HepG2 (cell line): ENCODE measurements at regions not wholly inside any gene's neighbourhood (a gene's known extent, or its start where the extent isn't known, plus 50 kb on each side); places are given as distances from the start of the nearest gene placed in this dataset.

Experiments
- BHLHE40 ChIP-seq: IDR thresholded peaks from 2 replicates; pipeline ENCODE4 v1.6.1; 2011; ENCODE audit warnings: low read length, improper control_type of control experiment
- CC2D1A ChIP-seq: sonication (generic); formaldehyde crosslinking; IDR thresholded peaks from 2 replicates; pipeline ENCODE4 v1.8.1; 2023; ENCODE audit warnings: mild to moderate bottlenecking, missing genetic modification reagents
- ETV5 ChIP-seq: IDR thresholded peaks from 2 replicates; pipeline ENCODE4 v1.6.1; 2018; ENCODE audit warnings: missing biosample characterization, missing genetic modification reagents, inconsistent platforms, borderline replicate concordance
- FOXC1 ChIP-seq: sonication (generic); formaldehyde crosslinking; IDR thresholded peaks from 2 replicates; pipeline ENCODE4 v1.8.0; 2022; ENCODE audit warnings: mild to moderate bottlenecking, missing genetic modification reagents, borderline replicate concordance
- GTF3A ChIP-seq: sonication (generic); formaldehyde crosslinking; conservative IDR thresholded peaks from 2 replicates; pipeline ENCODE4 v1.4.0; 2020; ENCODE audit warnings: mild to moderate bottlenecking, missing genetic modification reagents
- HDAC6 ChIP-seq: fragments of 200-600 bp; sonication (generic); IDR thresholded peaks from 2 replicates; pipeline ENCODE4 v1.7.0; 2017; ENCODE audit warnings: mild to moderate bottlenecking, antibody characterized with exemption, low read length, low read depth
- MTF1 ChIP-seq: sonication (generic); formaldehyde crosslinking; IDR thresholded peaks from 2 replicates; pipeline ENCODE4 v1.5.0; 2020; ENCODE audit warnings: missing genetic modification reagents
- NR2F6 ChIP-seq, 2 experiments: IDR thresholded peaks; 2 replicates each; pipeline ENCODE4 v1.6.1; 2016; ENCODE audit warnings: antibody characterized with exemption in 1 of 2, mild to moderate bottlenecking in 1 of 2
- PHF21A ChIP-seq: sonication (generic); formaldehyde crosslinking; IDR thresholded peaks from 2 replicates; pipeline ENCODE4 v1.5.0; 2020; ENCODE audit warnings: mild to moderate bottlenecking, missing genetic modification reagents
- PRDM15 ChIP-seq: sonication (generic); formaldehyde crosslinking; IDR thresholded peaks from 2 replicates; pipeline ENCODE4 v1.4.0; 2020; ENCODE audit warnings: missing genetic modification reagents
- RBM22 ChIP-seq: fragments of 200-400 bp; formaldehyde crosslinking; optimal IDR thresholded peaks from 2 replicates; pipeline ENCODE3; 2017; ENCODE audit warnings: mild to moderate bottlenecking, low read length, moderate library complexity
- SETDB1 ChIP-seq: sonication (generic); formaldehyde crosslinking; IDR thresholded peaks from 2 replicates; pipeline ENCODE4 v1.5.1; 2020; ENCODE audit warnings: missing genetic modification reagents, mild to moderate bottlenecking, borderline replicate concordance
- STAG1 ChIP-seq: sonication (generic); formaldehyde crosslinking; IDR thresholded peaks from 2 replicates; pipeline ENCODE4 v1.4.0; 2020; ENCODE audit warnings: missing genetic modification reagents
- STAT5B ChIP-seq: sonication (generic); formaldehyde crosslinking; IDR thresholded peaks from 2 replicates; pipeline ENCODE4 v1.4.0; 2020; ENCODE audit warnings: missing genetic modification reagents
- ZFP91 ChIP-seq: sonication (generic); formaldehyde crosslinking; IDR thresholded peaks from 2 replicates; pipeline ENCODE4 v1.9.0; 2022; ENCODE audit warnings: missing genetic modification reagents, mild to moderate bottlenecking, borderline replicate concordance
- ZKSCAN5 ChIP-seq: sonication (generic); formaldehyde crosslinking; IDR thresholded peaks from 2 replicates; pipeline ENCODE4 v1.5.1; 2020; ENCODE audit warnings: mild to moderate bottlenecking, missing genetic modification reagents
- ZMYM3 ChIP-seq: sonication (generic); formaldehyde crosslinking; IDR thresholded peaks from 2 replicates; pipeline ENCODE4 v1.5.1; 2020; ENCODE audit warnings: mild to moderate bottlenecking, missing genetic modification reagents
- ZNF143 ChIP-seq: sonication (generic); formaldehyde crosslinking; IDR thresholded peaks from 2 replicates; pipeline ENCODE4 v1.4.0; 2020; ENCODE audit warnings: missing genetic modification reagents
- ZNF296 ChIP-seq: sonication (generic); formaldehyde crosslinking; conservative IDR thresholded peaks from 2 replicates; pipeline ENCODE4 v1.5.0; 2020; ENCODE audit warnings: mild to moderate bottlenecking, missing genetic modification reagents
- ZNF496 ChIP-seq: sonication (generic); formaldehyde crosslinking; IDR thresholded peaks from 2 replicates; pipeline ENCODE4 v1.8.1; 2023; ENCODE audit warnings: mild to moderate bottlenecking, moderate library complexity, missing genetic modification reagents; ENCODE audit not compliant: insufficient replicate concordance
- ZNF549 ChIP-seq: sonication (generic); formaldehyde crosslinking; IDR thresholded peaks from 2 replicates; pipeline ENCODE4 v1.5.0; 2020; ENCODE audit warnings: missing genetic modification reagents
- ZNF891 ChIP-seq: sonication (generic); formaldehyde crosslinking; IDR thresholded peaks from 2 replicates; pipeline ENCODE4 v1.5.0; 2020; ENCODE audit warnings: mild to moderate bottlenecking, missing genetic modification reagents
- TF ChIP-seq, protein P1 (sequence below): sonication (generic); formaldehyde crosslinking; IDR thresholded peaks from 2 replicates; pipeline ENCODE4 v1.4.0; 2020; ENCODE audit warnings: mild to moderate bottlenecking, missing genetic modification reagents
- TF ChIP-seq, protein P2 (sequence below): sonication (generic); formaldehyde crosslinking; IDR thresholded peaks from 2 replicates; pipeline ENCODE4 v1.8.1; 2023; ENCODE audit warnings: mild to moderate bottlenecking, missing genetic modification reagents, borderline replicate concordance
- TF ChIP-seq, protein P3 (sequence below): sonication (generic); formaldehyde crosslinking; IDR thresholded peaks from 2 replicates; pipeline ENCODE4 v1.5.0; 2020; ENCODE audit warnings: mild to moderate bottlenecking, low read depth, missing genetic modification reagents, borderline replicate concordance

GRCh38 chr5:74394916-74395880 lies 245.3 kb downstream of the ENC1 start (continued):
- TF ChIP-seq BHLHE40 (no peak), ZNF891 (CRISPR knock-in tag) (no peak), ZNF143 (CRISPR knock-in tag) (no peak), HDAC6 (no peak), ZNF296 (CRISPR knock-in tag) (no peak), STAG1 (CRISPR knock-in tag) (peak; percentile 82), ZKSCAN5 (CRISPR knock-in tag) (peak; percentile 60; the same call in 1 of the 2 replicates), ZNF496 (CRISPR knock-in tag) (no peak), ETV5 (no peak), SETDB1 (CRISPR knock-in tag) (no peak), PHF21A (peak; percentile 54; the same call in 1 of the 2 replicates), STAT5B (no peak), ZFP91 (peak; percentile 22; the same call in 1 of the 2 replicates), ZMYM3 (CRISPR knock-in tag) (no peak), GTF3A (CRISPR knock-in tag) (no peak), CC2D1A (CRISPR knock-in tag) (no peak), ZNF549 (CRISPR knock-in tag) (no peak), MTF1 (CRISPR knock-in tag) (no peak), NR2F6 (IDR thresholded peaks at IDR 0.05) (0 out of 2 replicates have a peak, but pooled peaks have one; percentile 6), NR2F6 (CRISPR knock-in tag; IDR thresholded peaks at IDR 0.05) (no peak), PRDM15 (CRISPR knock-in tag) (no peak), RBM22 (no peak), FOXC1 (CRISPR knock-in tag) (no peak)
- TF ChIP-seq, protein P1, sequence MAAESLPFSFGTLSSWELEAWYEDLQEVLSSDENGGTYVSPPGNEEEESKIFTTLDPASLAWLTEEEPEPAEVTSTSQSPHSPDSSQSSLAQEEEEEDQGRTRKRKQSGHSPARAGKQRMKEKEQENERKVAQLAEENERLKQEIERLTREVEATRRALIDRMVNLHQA (CRISPR knock-in tag), result no peak
- TF ChIP-seq, protein P2, sequence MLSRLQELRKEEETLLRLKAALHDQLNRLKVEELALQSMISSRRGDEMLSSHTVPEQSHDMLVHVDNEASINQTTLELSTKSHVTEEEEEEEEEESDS (CRISPR knock-in tag), result no peak
- TF ChIP-seq, protein P3, sequence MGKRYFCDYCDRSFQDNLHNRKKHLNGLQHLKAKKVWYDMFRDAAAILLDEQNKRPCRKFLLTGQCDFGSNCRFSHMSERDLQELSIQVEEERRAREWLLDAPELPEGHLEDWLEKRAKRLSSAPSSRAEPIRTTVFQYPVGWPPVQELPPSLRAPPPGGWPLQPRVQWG (CRISPR knock-in tag), result no peak
